ENCODE measurements at regions not wholly inside any gene's neighbourhood (a gene's known extent, or its start where the extent isn't known, plus 50 kb on each side); places are given as distances from the start of the nearest gene placed in this dataset.

GRCh38 chr12:67410246-67410645 lies 141.1 kb downstream of the CAND1 start:
- no peak for TF ChIP-seq RFX5 (IDR thresholded peaks at IDR 0.05; ENCODE audit: low read depth, low read length)
- no peak for TF ChIP-seq CTCF (conservative IDR thresholded peaks at IDR 0.05; ENCODE audit: low read depth, low read length)
- TF ChIP-seq MAFK (IDR thresholded peaks at IDR 0.05; ENCODE audit: low read depth, low read length), result no peak
- TF ChIP-seq MXI1 (IDR thresholded peaks at IDR 0.05; ENCODE audit: borderline replicate concordance, low read depth, low read length), result no peak
- TF ChIP-seq FOS (IDR thresholded peaks at IDR 0.05; ENCODE audit: low read depth, low read length), result no peak
- no peak for TF ChIP-seq POLR2A (IDR thresholded peaks at IDR 0.05; ENCODE audit: low read depth, low read length)
